ENCODE measurements at regions not wholly inside any gene's neighbourhood (a gene's known extent, or its start where the extent isn't known, plus 50 kb on each side); places are given as distances from the start of the nearest gene placed in this dataset.
"Not testable (repeated sequence)": the region's sequence is repeated elsewhere in the genome, so short reads cannot be mapped to it uniquely, and the experiment has no call there.

- Mint-ChIP-seq H3K4me3 (ENCODE audit: unreplicated experiment) (no peak overlapping the region), H3K36me3 (ENCODE audit: low read depth) (no peaks in the 10 kb centered on the region), H3K27ac (ENCODE audit: unreplicated experiment) (no peak overlapping the region), H3K9me3 (ENCODE audit: low read depth) (peaks cover 14% of the 10 kb centered on the region), H3K27me3 (ENCODE audit: low read depth) (peaks cover 7% of the 10 kb centered on the region), H3K4me1 (ENCODE audit: low read depth) (no peaks in the 10 kb centered on the region)
- TF ChIP-seq CTCF (IDR thresholded peaks at IDR 0.05) = no peak
- no peak for DNase-seq (ENCODE audit: low spot score)
Observed at GRCh38 chr3:102361101-102361500, 73.7 kb upstream of the ZPLD1 start.

- H3K27me3 Mint-ChIP-seq (ENCODE audit: low read depth) = peaks cover 17% of the 10 kb centered on the region
- DNase-seq (ENCODE audit: low spot score); H3K4me3 Mint-ChIP-seq (ENCODE audit: unreplicated experiment); H3K27ac Mint-ChIP-seq (ENCODE audit: unreplicated experiment); H3K36me3 Mint-ChIP-seq (ENCODE audit: low read depth); H3K4me1 Mint-ChIP-seq (ENCODE audit: low read depth): not testable (repeated sequence)
- H3K9me3 Mint-ChIP-seq (ENCODE audit: low read depth) = peaks cover 22% of the 10 kb centered on the region
Observed at GRCh38 chr3:102366116-102366515, 68.7 kb upstream of the ZPLD1 start.

- no peak for DNase-seq (ENCODE audit: low spot score)
- H3K36me3 Mint-ChIP-seq (ENCODE audit: low read depth) = no peaks in the 10 kb centered on the region
- no peaks in the 10 kb centered on the region for H3K9me3 Mint-ChIP-seq (ENCODE audit: low read depth)
- H3K4me1 Mint-ChIP-seq (ENCODE audit: low read depth) = no peaks in the 10 kb centered on the region
- no peak for TF ChIP-seq CTCF (IDR thresholded peaks at IDR 0.05)
- peaks cover 28% of the 10 kb centered on the region for H3K27me3 Mint-ChIP-seq (ENCODE audit: low read depth)
- H3K27ac Mint-ChIP-seq (ENCODE audit: unreplicated experiment) = no peak overlapping the region
- H3K4me3 Mint-ChIP-seq (ENCODE audit: unreplicated experiment) = no peak overlapping the region
Observed at GRCh38 chr3:102374863-102375634, 59.8 kb upstream of the ZPLD1 start.

- TF ChIP-seq CTCF (IDR thresholded peaks at IDR 0.05) = no peak
- Mint-ChIP-seq H3K27me3 (ENCODE audit: low read depth) (peaks cover 23% of the 10 kb centered on the region), H3K4me3 (ENCODE audit: unreplicated experiment) (no peak overlapping the region), H3K27ac (ENCODE audit: unreplicated experiment) (no peak overlapping the region), H3K4me1 (ENCODE audit: low read depth) (no peaks in the 10 kb centered on the region), H3K36me3 (ENCODE audit: low read depth) (no peaks in the 10 kb centered on the region), H3K9me3 (ENCODE audit: low read depth) (no peaks in the 10 kb centered on the region)
- DNase-seq (ENCODE audit: low spot score) = no peak
Observed at GRCh38 chr3:102378216-102378615, 56.6 kb upstream of the ZPLD1 start.

- not testable (repeated sequence) for H3K4me1 Mint-ChIP-seq (ENCODE audit: low read depth); H3K9me3 Mint-ChIP-seq (ENCODE audit: low read depth); H3K4me3 Mint-ChIP-seq (ENCODE audit: unreplicated experiment); H3K27ac Mint-ChIP-seq (ENCODE audit: unreplicated experiment); H3K36me3 Mint-ChIP-seq (ENCODE audit: low read depth); DNase-seq (ENCODE audit: low spot score)
- H3K27me3 Mint-ChIP-seq (ENCODE audit: low read depth) = peaks cover 13% of the 10 kb centered on the region
Observed at GRCh38 chr3:102382201-102382600, 52.6 kb upstream of the ZPLD1 start.

Data from chondrocyte (in vitro differentiated cells).